CD8-positive, alpha-beta memory T cell (primary cell): ENCODE measurements at regions not wholly inside any gene's neighbourhood (a gene's known extent, or its start where the extent isn't known, plus 50 kb on each side); places are given as distances from the start of the nearest gene placed in this dataset.

ENCODE experiments used
- CTCF ChIA-PET: fragments of 350-600 bp; sonication (Branson Sonifier 250); formaldehyde crosslinking; loops from one replicate; lab custom pipeline; 2021; ENCODE audit warnings: antibody characterized with exemption; lab: Charles Lee
- POLR2A ChIA-PET: fragments of 350-600 bp; sonication (Branson Sonifier 250); formaldehyde crosslinking; loops from one replicate; lab custom pipeline; 2021; ENCODE audit warnings: antibody characterized with exemption; lab: Charles Lee
- DNase-seq, 5 donors: peaks; one replicate each; pipeline versions ENCODE4 v3.0.0 to v3.0.0-alpha.2; 2020 to 2022; ENCODE audit warnings: mixed read lengths in 1 of 5
- H3K27ac ChIP-seq: one replicate; pipeline ENCODE4 v1.7.0; 2013; ENCODE audit warnings: low read depth, mild to moderate bottlenecking, low read length, moderate library complexity
- H3K27me3 ChIP-seq: 2 replicates; pipeline ENCODE4 v1.7.0; 2013; ENCODE audit warnings: low read length, mild to moderate bottlenecking; ENCODE audit not compliant: insufficient read depth, poor library complexity, severe bottlenecking
- H3K36me3 ChIP-seq: 2 replicates; pipeline ENCODE4 v1.7.0; 2013; ENCODE audit warnings: mild to moderate bottlenecking, low read length, moderate library complexity; ENCODE audit not compliant: insufficient read depth
- H3K4me1 ChIP-seq: 2 replicates; pipeline ENCODE4 v1.7.0; 2013; ENCODE audit warnings: mild to moderate bottlenecking, low read length, moderate library complexity; ENCODE audit not compliant: insufficient read depth
- H3K4me3 ChIP-seq: 2 replicates; pipeline ENCODE4 v1.7.0; 2013; ENCODE audit warnings: mild to moderate bottlenecking, low read length
- H3K9me3 ChIP-seq: 2 replicates; pipeline ENCODE4 v1.7.0; 2013; ENCODE audit warnings: mild to moderate bottlenecking, low read length
- H3K27ac Mint-ChIP-seq, 8 donors: one replicate each; pipeline ENCODE4 v1.8.0; 2020 to 2021; ENCODE audit warnings: mixed read lengths in 8 of 8, mild to moderate bottlenecking in 6 of 8, inconsistent platforms in 3 of 8, moderate library complexity in 3 of 8
- H3K27me3 Mint-ChIP-seq, 2 donors: one replicate each; pipeline ENCODE4 v1.8.0; 2020 to 2021; ENCODE audit warnings: mixed read lengths in 2 of 2, mild to moderate bottlenecking in 1 of 2, moderate library complexity in 1 of 2
- H3K36me3 Mint-ChIP-seq, 3 donors: one replicate each; pipeline ENCODE4 v1.8.0; 2020 to 2021; ENCODE audit warnings: mixed read lengths in 3 of 3, inconsistent platforms in 1 of 3, mild to moderate bottlenecking in 1 of 3
- H3K4me1 Mint-ChIP-seq, 3 donors: one replicate each; pipeline ENCODE4 v1.8.0; 2020 to 2021; ENCODE audit warnings: mixed read lengths in 3 of 3, inconsistent platforms in 1 of 3, mild to moderate bottlenecking in 1 of 3
- H3K4me3 Mint-ChIP-seq, 7 donors: one replicate each; pipeline ENCODE4 v1.8.0; 2020 to 2021; ENCODE audit warnings: mixed read lengths in 7 of 7, mild to moderate bottlenecking in 6 of 7, moderate library complexity in 4 of 7, inconsistent platforms in 2 of 7
- H3K9me3 Mint-ChIP-seq, 5 donors: one replicate each; pipeline ENCODE4 v1.8.0; 2020 to 2022; ENCODE audit warnings: mixed read lengths in 5 of 5, mild to moderate bottlenecking in 3 of 5, moderate library complexity in 2 of 5, inconsistent platforms in 1 of 5

GRCh38 chr9:115495836-115496235, 377.9 kb upstream of the TNC start:
- no peak overlapping the region for H3K27ac ChIP-seq
- H3K27me3 ChIP-seq = no peaks in the 10 kb centered on the region
- Mint-ChIP-seq H3K27me3 (peaks cover 7 to 25% of the 10 kb centered on the region in 2 donors), H3K36me3 (no peaks in the 10 kb centered on the region), H3K27ac (no peak overlapping the region), H3K4me3 (no peak overlapping the region), H3K4me1 (no peaks in the 10 kb centered on the region), H3K9me3 (no peaks in the 10 kb centered on the region)
- ChIA-PET CTCF (no interaction called here), POLR2A (no interaction called here)
- H3K36me3 ChIP-seq = no peaks in the 10 kb centered on the region
- no peaks in the 10 kb centered on the region for H3K9me3 ChIP-seq
- DNase-seq = no peak
- no peaks in the 10 kb centered on the region for H3K4me1 ChIP-seq
- H3K4me3 ChIP-seq = no peak overlapping the region

DNA sequence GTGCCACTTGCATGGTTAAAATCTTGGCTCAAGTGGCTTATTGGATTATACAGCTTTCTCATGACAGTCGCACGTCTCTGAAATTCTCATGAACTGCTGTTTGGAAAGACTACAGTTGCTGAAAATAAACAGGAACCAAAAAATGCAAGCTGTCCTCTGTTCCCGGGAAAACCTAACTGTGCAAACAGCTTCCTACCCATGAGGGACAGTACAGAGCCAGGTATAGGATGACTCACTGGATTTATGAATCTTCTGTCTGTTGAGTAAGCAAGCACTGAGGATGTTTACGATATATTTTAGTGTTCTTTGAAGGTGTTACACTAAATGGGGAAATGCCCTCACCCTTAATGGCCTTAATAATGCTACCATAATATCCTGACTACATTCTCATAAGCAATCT, 380.3 kb upstream of the TNC start:
- H3K27ac Mint-ChIP-seq = no peak overlapping the region
- H3K4me3 Mint-ChIP-seq = no peak overlapping the region
- no peaks in the 10 kb centered on the region for H3K36me3 Mint-ChIP-seq
- Histone ChIP-seq H3K27ac (no peak overlapping the region), H3K9me3 (no peaks in the 10 kb centered on the region), H3K4me1 (no peaks in the 10 kb centered on the region), H3K36me3 (no peaks in the 10 kb centered on the region), H3K4me3 (no peak overlapping the region), H3K27me3 (no peaks in the 10 kb centered on the region)
- POLR2A ChIA-PET = no interaction called here
- DNase-seq = no peak
- peaks cover 7 to 27% of the 10 kb centered on the region in 2 donors for H3K27me3 Mint-ChIP-seq
- no peaks in the 10 kb centered on the region for H3K9me3 Mint-ChIP-seq
- H3K4me1 Mint-ChIP-seq = no peaks in the 10 kb centered on the region
- CTCF ChIA-PET = no interaction called here

DNA sequence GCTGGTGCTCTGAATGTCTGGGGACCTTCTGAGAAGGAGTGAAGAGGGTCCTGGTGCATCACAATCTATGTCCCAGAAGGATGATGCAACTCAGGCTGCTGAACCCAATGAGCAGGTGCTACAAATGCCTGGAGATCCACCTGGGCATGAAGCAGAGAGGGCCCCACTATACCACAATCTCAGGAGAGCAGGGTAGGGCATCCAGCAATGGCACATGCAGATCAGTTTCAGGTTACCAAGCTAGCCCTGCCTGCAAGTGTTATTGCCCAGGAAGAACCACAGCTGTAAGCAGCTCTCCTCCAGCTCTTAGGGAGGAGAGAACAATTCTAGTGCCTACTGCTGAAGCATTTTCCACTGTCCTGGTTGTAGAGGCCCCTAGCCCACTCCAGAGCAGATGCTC, 389.2 kb upstream of the TNC start:
- H3K4me1 Mint-ChIP-seq = no peaks in the 10 kb centered on the region
- H3K4me3 Mint-ChIP-seq = no peak overlapping the region
- H3K27me3 Mint-ChIP-seq = peaks cover 5 to 13% of the 10 kb centered on the region in 2 donors
- Histone ChIP-seq H3K27ac (no peak overlapping the region), H3K4me1 (no peaks in the 10 kb centered on the region), H3K27me3 (no peaks in the 10 kb centered on the region), H3K36me3 (no peaks in the 10 kb centered on the region), H3K9me3 (no peaks in the 10 kb centered on the region), H3K4me3 (no peak overlapping the region)
- H3K27ac Mint-ChIP-seq = no peak overlapping the region
- CTCF ChIA-PET = no interaction called here
- no peaks in the 10 kb centered on the region for H3K36me3 Mint-ChIP-seq
- POLR2A ChIA-PET = no interaction called here
- peaks cover 0 to 6% (median 2%) of the 10 kb centered on the region in 5 donors for H3K9me3 Mint-ChIP-seq
- DNase-seq = no peak

DNA sequence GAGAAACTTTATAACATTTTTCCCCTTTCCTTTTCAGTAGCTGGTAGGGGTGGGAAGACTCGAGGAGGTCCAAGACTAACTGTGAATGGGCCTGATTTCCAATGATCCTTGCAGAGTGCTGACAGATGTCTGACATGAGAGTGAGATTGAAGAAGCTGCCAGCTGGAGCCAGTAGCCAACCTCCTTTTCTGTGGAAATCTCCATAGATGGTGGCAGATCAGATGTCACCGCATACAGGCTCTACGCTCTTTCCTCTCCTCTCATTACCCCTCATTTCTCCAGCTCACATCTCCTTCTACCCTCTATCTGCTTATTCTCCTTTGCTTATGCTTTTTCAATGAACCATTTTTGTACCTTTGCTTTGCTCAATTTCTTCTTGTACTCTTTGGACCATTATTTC, 395.2 kb upstream of the TNC start:
- H3K9me3 Mint-ChIP-seq = no peaks in the 10 kb centered on the region
- H3K4me1 Mint-ChIP-seq = no peaks in the 10 kb centered on the region
- H3K4me1 ChIP-seq = no peaks in the 10 kb centered on the region
- peaks cover 4 to 6% of the 10 kb centered on the region in 2 donors for H3K27me3 Mint-ChIP-seq
- no peak overlapping the region for H3K4me3 ChIP-seq
- no peak overlapping the region for H3K4me3 Mint-ChIP-seq
- no peak overlapping the region for H3K27ac ChIP-seq
- no peaks in the 10 kb centered on the region for H3K36me3 ChIP-seq
- ChIA-PET POLR2A (no interaction called here), CTCF (no interaction called here)
- H3K36me3 Mint-ChIP-seq = no peaks in the 10 kb centered on the region
- H3K27ac Mint-ChIP-seq = no peak overlapping the region
- no peaks in the 10 kb centered on the region for H3K27me3 ChIP-seq
- no peak for DNase-seq
- H3K9me3 ChIP-seq = no peaks in the 10 kb centered on the region

DNA sequence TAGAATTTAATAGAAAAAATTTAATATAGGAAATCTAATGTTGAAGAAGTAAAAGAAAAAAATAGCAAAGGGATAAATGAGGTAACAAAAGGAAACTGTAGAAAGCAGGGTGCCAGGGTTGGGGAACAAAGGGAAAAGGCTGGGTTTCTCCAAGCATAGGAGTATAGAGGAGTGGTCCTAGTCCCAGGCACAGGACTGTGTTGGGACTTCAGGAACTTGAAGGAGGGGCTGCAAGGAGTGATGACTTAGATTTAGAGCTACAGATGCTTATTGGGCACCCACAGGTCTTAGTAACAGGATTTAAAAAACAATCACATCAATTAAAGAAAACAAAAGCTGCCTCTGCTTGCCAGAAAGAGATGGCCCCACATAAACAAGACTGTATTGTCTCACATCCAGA, 396.5 kb upstream of the TNC start:
- H3K27ac ChIP-seq = no peak overlapping the region
- Mint-ChIP-seq H3K27me3 (peaks cover 3 to 5% of the 10 kb centered on the region in 2 donors), H3K4me3 (no peak overlapping the region), H3K9me3 (no peaks in the 10 kb centered on the region), H3K27ac (no peak overlapping the region), H3K4me1 (no peaks in the 10 kb centered on the region), H3K36me3 (no peaks in the 10 kb centered on the region)
- DNase-seq = no peak
- CTCF ChIA-PET = no interaction called here
- H3K27me3 ChIP-seq = no peaks in the 10 kb centered on the region
- POLR2A ChIA-PET = no interaction called here
- H3K36me3 ChIP-seq = no peaks in the 10 kb centered on the region
- no peak overlapping the region for H3K4me3 ChIP-seq
- no peaks in the 10 kb centered on the region for H3K4me1 ChIP-seq
- H3K9me3 ChIP-seq = no peaks in the 10 kb centered on the region

DNA sequence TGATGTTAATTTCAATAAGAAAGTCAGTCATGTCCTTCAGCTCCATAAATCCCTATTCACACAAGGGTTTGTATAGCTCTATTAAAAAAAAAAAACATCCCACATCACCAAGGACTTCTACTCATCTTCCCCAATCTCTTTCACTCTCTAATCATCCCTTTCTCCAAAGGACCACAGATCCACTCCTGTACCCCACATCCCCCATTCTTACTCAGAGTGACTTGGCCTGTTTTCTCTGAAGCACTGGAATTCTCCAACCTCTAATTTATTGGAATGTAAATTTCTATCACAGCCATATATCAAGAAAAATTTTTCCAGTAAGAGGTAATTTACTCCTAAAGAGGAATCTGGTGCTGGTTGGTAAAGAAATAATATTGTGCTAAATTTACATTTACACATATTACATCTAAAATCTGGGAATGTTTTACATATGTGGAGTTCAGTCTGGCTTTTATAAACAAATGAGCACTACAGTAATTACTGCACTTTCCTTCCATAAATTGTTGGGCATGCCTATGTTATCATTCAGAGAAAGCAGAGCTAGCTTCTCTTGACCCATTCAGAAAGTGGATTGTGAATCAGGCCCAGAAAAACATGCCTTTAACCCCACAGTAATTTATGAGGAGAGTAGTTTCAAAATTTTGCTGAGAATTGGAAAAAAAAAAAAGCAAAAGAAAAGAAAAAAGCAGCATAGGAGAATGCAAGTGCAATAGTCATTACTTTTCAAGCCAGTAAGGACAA, 399.5 kb upstream of the TNC start:
- no peaks in the 10 kb centered on the region for H3K9me3 Mint-ChIP-seq
- H3K4me1 Mint-ChIP-seq = no peaks in the 10 kb centered on the region
- H3K27ac Mint-ChIP-seq = no peak overlapping the region
- POLR2A ChIA-PET = no interaction called here
- DNase-seq = no peak
- no peaks in the 10 kb centered on the region for H3K36me3 ChIP-seq
- H3K27me3 Mint-ChIP-seq = peaks cover 5 to 12% of the 10 kb centered on the region in 2 donors
- no peaks in the 10 kb centered on the region for H3K27me3 ChIP-seq
- no peaks in the 10 kb centered on the region for H3K9me3 ChIP-seq
- no peaks in the 10 kb centered on the region for H3K4me1 ChIP-seq
- no peak overlapping the region for H3K4me3 ChIP-seq
- CTCF ChIA-PET = no interaction called here
- no peaks in the 10 kb centered on the region for H3K36me3 Mint-ChIP-seq
- no peak overlapping the region for H3K27ac ChIP-seq
- no peak overlapping the region for H3K4me3 Mint-ChIP-seq

DNA sequence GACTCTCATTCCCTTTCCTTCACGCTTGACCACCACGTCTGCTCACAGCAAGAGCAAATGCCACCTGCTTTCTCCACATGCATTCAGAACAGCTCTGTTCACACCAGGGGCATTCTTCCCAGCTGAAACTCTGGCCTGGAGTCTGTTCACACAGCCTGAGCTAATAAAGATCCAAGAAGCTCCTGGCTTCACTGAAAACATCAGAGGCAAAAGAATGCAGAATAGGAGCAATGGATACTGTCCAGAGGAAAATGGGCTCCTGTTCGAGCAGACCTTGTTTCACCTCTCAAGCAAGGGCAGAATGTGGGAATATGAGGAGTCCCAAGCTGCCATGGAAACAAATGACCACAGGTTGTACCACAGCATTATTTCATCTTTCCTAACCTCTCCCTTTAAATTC, 402.7 kb upstream of the TNC start:
- no peaks in the 10 kb centered on the region for H3K9me3 ChIP-seq
- DNase-seq = no peak
- no peaks in the 10 kb centered on the region for H3K4me1 ChIP-seq
- Mint-ChIP-seq H3K27ac (no peak overlapping the region), H3K36me3 (no peaks in the 10 kb centered on the region), H3K9me3 (no peaks in the 10 kb centered on the region), H3K4me3 (no peak overlapping the region), H3K27me3 (peaks cover 5 to 28% of the 10 kb centered on the region in 2 donors), H3K4me1 (no peaks in the 10 kb centered on the region)
- H3K36me3 ChIP-seq = no peaks in the 10 kb centered on the region
- no peak overlapping the region for H3K4me3 ChIP-seq
- ChIA-PET CTCF (no interaction called here), POLR2A (no interaction called here)
- no peak overlapping the region for H3K27ac ChIP-seq
- no peaks in the 10 kb centered on the region for H3K27me3 ChIP-seq

DNA sequence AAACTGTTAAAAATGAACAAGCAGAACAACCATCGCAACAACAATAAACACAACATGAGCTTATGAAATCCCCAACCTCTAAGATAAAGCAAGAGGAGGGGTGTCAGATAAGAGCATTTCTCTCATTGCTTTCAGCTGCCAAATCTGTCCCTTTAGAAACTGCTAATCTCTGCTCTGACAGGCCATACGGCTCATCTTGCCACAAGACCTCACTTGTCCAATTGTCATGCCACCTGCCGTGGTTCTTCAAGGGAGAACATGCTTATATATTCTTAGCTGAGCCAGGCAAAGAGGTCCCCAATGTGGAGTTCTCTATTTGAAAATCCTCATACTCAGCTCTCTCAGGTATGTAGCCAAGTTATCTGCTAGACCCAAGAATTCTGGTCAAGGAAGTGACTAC, 405.0 kb upstream of the TNC start:
- H3K9me3 Mint-ChIP-seq = no peaks in the 10 kb centered on the region
- no peak overlapping the region for H3K4me3 ChIP-seq
- no peak overlapping the region for H3K27ac Mint-ChIP-seq
- H3K27me3 ChIP-seq = no peaks in the 10 kb centered on the region
- H3K36me3 ChIP-seq = no peaks in the 10 kb centered on the region
- no peak overlapping the region for H3K4me3 Mint-ChIP-seq
- H3K27ac ChIP-seq = no peak overlapping the region
- CTCF ChIA-PET = no interaction called here
- H3K4me1 ChIP-seq = no peaks in the 10 kb centered on the region
- H3K9me3 ChIP-seq = no peaks in the 10 kb centered on the region
- H3K4me1 Mint-ChIP-seq = no peaks in the 10 kb centered on the region
- POLR2A ChIA-PET = no interaction called here
- no peaks in the 10 kb centered on the region for H3K36me3 Mint-ChIP-seq
- H3K27me3 Mint-ChIP-seq = peaks cover 0 to 31% of the 10 kb centered on the region in 2 donors
- no peak for DNase-seq
